DND-41 (cell line): ENCODE measurements at regions not wholly inside any gene's neighbourhood (a gene's known extent, or its start where the extent isn't known, plus 50 kb on each side); places are given as distances from the start of the nearest gene placed in this dataset.

ENCODE experiments used
- EZH2 ChIP-seq: IDR thresholded peaks from 3 replicates; pipeline ENCODE4 v1.6.1; 2012; ENCODE audit warnings: borderline replicate concordance, low read depth, mild to moderate bottlenecking, moderate library complexity, low read length, inconsistent platforms; ENCODE audit not compliant: severe bottlenecking
- TF ChIP-seq, protein P1 (sequence below): IDR thresholded peaks from 2 replicates; pipeline ENCODE4 v1.5.1; 2012; ENCODE audit warnings: borderline replicate concordance, low read length, moderate library complexity, mild to moderate bottlenecking; ENCODE audit not compliant: poor library complexity, severe bottlenecking; ENCODE audit errors: extremely low read depth

GRCh38 chr2:51921076-51921475 is 889.1 kb upstream of the NRXN1 start:
- TF ChIP-seq, protein P1, sequence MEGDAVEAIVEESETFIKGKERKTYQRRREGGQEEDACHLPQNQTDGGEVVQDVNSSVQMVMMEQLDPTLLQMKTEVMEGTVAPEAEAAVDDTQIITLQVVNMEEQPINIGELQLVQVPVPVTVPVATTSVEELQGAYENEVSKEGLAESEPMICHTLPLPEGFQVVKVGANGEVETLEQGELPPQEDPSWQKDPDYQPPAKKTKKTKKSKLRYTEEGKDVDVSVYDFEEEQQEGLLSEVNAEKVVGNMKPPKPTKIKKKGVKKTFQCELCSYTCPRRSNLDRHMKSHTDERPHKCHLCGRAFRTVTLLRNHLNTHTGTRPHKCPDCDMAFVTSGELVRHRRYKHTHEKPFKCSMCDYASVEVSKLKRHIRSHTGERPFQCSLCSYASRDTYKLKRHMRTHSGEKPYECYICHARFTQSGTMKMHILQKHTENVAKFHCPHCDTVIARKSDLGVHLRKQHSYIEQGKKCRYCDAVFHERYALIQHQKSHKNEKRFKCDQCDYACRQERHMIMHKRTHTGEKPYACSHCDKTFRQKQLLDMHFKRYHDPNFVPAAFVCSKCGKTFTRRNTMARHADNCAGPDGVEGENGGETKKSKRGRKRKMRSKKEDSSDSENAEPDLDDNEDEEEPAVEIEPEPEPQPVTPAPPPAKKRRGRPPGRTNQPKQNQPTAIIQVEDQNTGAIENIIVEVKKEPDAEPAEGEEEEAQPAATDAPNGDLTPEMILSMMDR, result no peak
- no peak for TF ChIP-seq EZH2
